ENCODE measurements at regions not wholly inside any gene's neighbourhood (a gene's known extent, or its start where the extent isn't known, plus 50 kb on each side); places are given as distances from the start of the nearest gene placed in this dataset.

DNA sequence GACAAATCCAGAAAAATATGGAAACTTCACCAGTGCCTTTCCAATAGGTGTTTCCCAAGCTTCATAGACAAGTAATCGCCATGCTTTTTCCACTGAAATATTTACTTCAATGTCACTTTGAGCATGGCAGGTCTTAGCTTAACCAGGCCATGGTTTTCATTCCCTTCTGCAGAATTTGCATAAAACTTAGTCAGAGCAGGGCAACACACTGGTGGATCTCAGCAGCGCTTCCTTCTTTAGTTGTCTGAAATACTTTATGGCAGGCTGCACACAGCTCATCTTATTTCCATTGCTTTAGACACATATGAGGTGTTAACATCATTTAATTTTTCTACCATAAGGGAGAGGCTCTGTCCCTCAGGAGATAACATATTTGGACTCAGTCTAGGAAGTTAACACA, 102.9 kb upstream of the AHR start:
- Histone ChIP-seq H3K4me2 (no peak overlapping the region), H3K4me1 (no peaks in the 10 kb centered on the region), H3K27ac (no peak overlapping the region), H3K9me3 (no peaks in the 10 kb centered on the region), H3K4me3 (no peak overlapping the region)
- ChIA-PET CTCF (interaction anchor here (1.1 kb wide), 1 partner anchor 213 kb away, joined by 3 read pairs; no protein-coding TSS in a partner anchor), POLR2A (no interaction called here)
- DNase-seq (ENCODE audit: low read depth in 1 of 2, low spot score in 1 of 2), result no peak
- TF ChIP-seq, protein P1, sequence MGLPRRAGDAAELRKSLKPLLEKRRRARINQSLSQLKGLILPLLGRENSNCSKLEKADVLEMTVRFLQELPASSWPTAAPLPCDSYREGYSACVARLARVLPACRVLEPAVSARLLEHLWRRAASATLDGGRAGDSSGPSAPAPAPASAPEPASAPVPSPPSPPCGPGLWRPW (IDR thresholded peaks at IDR 0.05), result no peak
- TF ChIP-seq, protein P2, sequence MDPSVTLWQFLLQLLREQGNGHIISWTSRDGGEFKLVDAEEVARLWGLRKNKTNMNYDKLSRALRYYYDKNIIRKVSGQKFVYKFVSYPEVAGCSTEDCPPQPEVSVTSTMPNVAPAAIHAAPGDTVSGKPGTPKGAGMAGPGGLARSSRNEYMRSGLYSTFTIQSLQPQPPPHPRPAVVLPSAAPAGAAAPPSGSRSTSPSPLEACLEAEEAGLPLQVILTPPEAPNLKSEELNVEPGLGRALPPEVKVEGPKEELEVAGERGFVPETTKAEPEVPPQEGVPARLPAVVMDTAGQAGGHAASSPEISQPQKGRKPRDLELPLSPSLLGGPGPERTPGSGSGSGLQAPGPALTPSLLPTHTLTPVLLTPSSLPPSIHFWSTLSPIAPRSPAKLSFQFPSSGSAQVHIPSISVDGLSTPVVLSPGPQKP (IDR thresholded peaks at IDR 0.05; ENCODE audit: low read depth, low read length), result no peak
- TF ChIP-seq ZSCAN20 (CRISPR knock-in tag; IDR thresholded peaks at IDR 0.05) (no peak), PBX3 (IDR thresholded peaks at IDR 0.05) (no peak), FOSL2 (IDR thresholded peaks at IDR 0.05) (no peak), FOSL2 (CRISPR knock-in tag; IDR thresholded peaks at IDR 0.05) (no peak), USF2 (IDR thresholded peaks at IDR 0.05) (no peak), POLR2A (IDR thresholded peaks at IDR 0.05; ENCODE audit: low read length) (no peak), CTCF (IDR thresholded peaks at IDR 0.05) (no peak), EP300 (IDR thresholded peaks at IDR 0.05) (no peak), MAFK (IDR thresholded peaks at IDR 0.05; ENCODE audit: partially characterized antibody) (no peak), FOSB (CRISPR knock-in tag; IDR thresholded peaks at IDR 0.05) (no peak), CHD2 (IDR thresholded peaks at IDR 0.05; ENCODE audit: low read length, partially characterized antibody) (no peak)
- no peak for FAIRE-seq
- WGBS (ENCODE audit: missing lambda C conversion rate), result 90% methylated on average over 2 of the region's 2 CpGs
- ATAC-seq, result no peak

DNA sequence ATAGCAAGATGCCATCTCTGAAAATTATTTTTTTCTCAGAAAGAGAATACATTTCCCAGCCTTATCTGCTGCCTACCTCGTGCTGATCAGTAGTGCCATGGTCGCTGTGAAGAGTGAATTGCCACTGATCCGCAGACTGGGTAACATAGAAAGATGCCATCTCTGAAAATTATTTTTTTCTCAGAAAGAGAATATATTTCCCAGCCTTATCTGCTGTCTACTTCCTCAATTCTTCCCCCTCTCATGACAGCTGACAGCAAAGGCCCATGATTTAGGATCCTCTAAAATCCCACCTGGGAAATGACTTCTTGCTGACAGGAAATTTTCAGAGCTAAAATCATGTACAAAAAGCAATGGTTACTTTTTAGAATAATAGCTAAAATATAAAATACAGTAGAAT, 92.5 kb upstream of the AHR start:
- CTCF ChIA-PET, result interaction anchor here (0.6 kb wide), 1 partner anchor 132 kb away, joined by 3 read pairs; no protein-coding TSS in a partner anchor
- peak; percentile 65 for FAIRE-seq
- Histone ChIP-seq H3K27ac (peak overlapping the region; percentile 65 to 77), H3K4me2 (peak overlapping the region; percentile 47), H3K9me3 (0 out of 3 replicates have a peak, but pooled peaks cover 3% of the 10 kb centered on the region), H3K4me3 (no peak overlapping the region), H3K4me1 (peaks cover 23% of the 10 kb centered on the region)
- WGBS (ENCODE audit: missing lambda C conversion rate), result 86% methylated on average over 3 of the region's 3 CpGs
- POLR2A ChIA-PET, result no interaction called here
- TF ChIP-seq HOXB13 (CRISPR knock-in tag; IDR thresholded peaks at IDR 0.05; ENCODE audit: low read depth) (peak; percentile 1; the same call in 1 of the 2 replicates), NR3C1 (IDR thresholded peaks at IDR 0.05) (no peak)
- ATAC-seq, result peak in 1 of 2 experiments; percentile 45; a peak in 3 of 6 replicates
- no peak for DNase-seq (ENCODE audit: low read depth in 1 of 2, low spot score in 1 of 2)

- ATAC-seq (peak; percentile 93 to 94), DNase-seq (ENCODE audit: low read depth in 1 of 2, low spot score in 1 of 2) (peak; percentile 62 to 95), FAIRE-seq (peak; percentile 88)
- H3K4me2 ChIP-seq, result peak overlapping the region; percentile 47
- POLR2A ChIA-PET, result no interaction called here
- 0 out of 3 replicates have a peak, but pooled peaks cover 3% of the 10 kb centered on the region for H3K9me3 ChIP-seq
- CTCF ChIA-PET, result interaction anchor here (0.6 kb wide), 1 partner anchor 132 kb away, joined by 3 read pairs; no protein-coding TSS in a partner anchor
- H3K27ac ChIP-seq, result peak overlapping the region; percentile 65 to 77
- peaks cover 23% of the 10 kb centered on the region for H3K4me1 ChIP-seq
- no peak overlapping the region for H3K4me3 ChIP-seq
- 5% methylated on average over 3 of the region's 3 CpGs for whole genome bisulfite sequencing (ENCODE audit: missing lambda C conversion rate)
- TF ChIP-seq RAD21 (conservative IDR thresholded peaks at IDR 0.05 in 1 of 2, IDR thresholded peaks at IDR 0.05 in 1 of 2) (peak; percentile 14 to 59; a peak in 3 of 5 replicates), HOXB13 (CRISPR knock-in tag; IDR thresholded peaks at IDR 0.05; ENCODE audit: low read depth) (no peak), TFCP2L1 (CRISPR knock-in tag; IDR thresholded peaks at IDR 0.05) (no peak), RCOR1 (IDR thresholded peaks at IDR 0.05; ENCODE audit: low read depth, low read length) (no peak), FOSL2 (IDR thresholded peaks at IDR 0.05) (peak; percentile 53; the same call in 1 of the 2 replicates), FOSL2 (CRISPR knock-in tag; IDR thresholded peaks at IDR 0.05) (peak; percentile 94), MAX (IDR thresholded peaks at IDR 0.05) (peak; percentile 69; the same call in 1 of the 2 replicates), ZSCAN20 (CRISPR knock-in tag; IDR thresholded peaks at IDR 0.05) (no peak), FOSB (CRISPR knock-in tag; IDR thresholded peaks at IDR 0.05) (0 out of 2 replicates have a peak, but pooled peaks have one; percentile 14), EHMT2 (IDR thresholded peaks at IDR 0.05; ENCODE audit: low read depth) (no peak), POLR2A (IDR thresholded peaks at IDR 0.05; ENCODE audit: low read length) (no peak), HDAC2 (IDR thresholded peaks at IDR 0.05) (no peak), FOXS1 (CRISPR knock-in tag; IDR thresholded peaks at IDR 0.05) (peak; percentile 65; the same call in 1 of the 2 replicates), CBX8 (IDR thresholded peaks at IDR 0.05) (no peak), SREBF2 (IDR thresholded peaks at IDR 0.05) (no peak), KDM1A (IDR thresholded peaks at IDR 0.05; ENCODE audit: low read depth) (no peak), USF2 (IDR thresholded peaks at IDR 0.05) (no peak), SMC3 (IDR thresholded peaks at IDR 0.05) (peak; percentile 54; the same call in 2 of the 3 replicates)
- TF ChIP-seq, protein P2 (IDR thresholded peaks at IDR 0.05; ENCODE audit: low read depth, low read length), result no peak
Observed at GRCh38 chr7:17206349-17206905, 92.0 kb upstream of the AHR start.
